ENCODE measurements at regions not wholly inside any gene's neighbourhood (a gene's known extent, or its start where the extent isn't known, plus 50 kb on each side); places are given as distances from the start of the nearest gene placed in this dataset.
"Not testable (repeated sequence)": the region's sequence is repeated elsewhere in the genome, so short reads cannot be mapped to it uniquely, and the experiment has no call there.

- DNase-seq: no peak
Observed at GRCh38 chr5:152527358-152528052, 122.4 kb upstream of the NMUR2 start.

- no peak for DNase-seq
Observed at GRCh38 chr5:152529440-152529839, 124.4 kb upstream of the NMUR2 start.

- no peak for DNase-seq
Observed at GRCh38 chr5:152532714-152533113, 127.6 kb upstream of the NMUR2 start.

GRCh38 chr5:152534641-152535040 is 129.6 kb upstream of the NMUR2 start:
- no peak for DNase-seq

GRCh38 chr5:152542741-152543140 is 137.7 kb upstream of the NMUR2 start:
- no peak for DNase-seq

- DNase-seq: no peak
Observed at GRCh38 chr5:152546493-152546892, 141.4 kb upstream of the NMUR2 start.

GRCh38 chr5:152547202-152547601 is 142.1 kb upstream of the NMUR2 start:
- no peak for DNase-seq

GRCh38 chr5:152549709-152550108 is 144.6 kb upstream of the NMUR2 start:
- no peak for DNase-seq

- no peak for DNase-seq
Observed at GRCh38 chr5:152551061-152551460, 146.0 kb upstream of the NMUR2 start.

- DNase-seq: no peak
Observed at GRCh38 chr5:152556784-152557183, 151.7 kb upstream of the NMUR2 start.

GRCh38 chr5:152560512-152561137 is 155.5 kb upstream of the NMUR2 start:
- peak; percentile 28 for DNase-seq

GRCh38 chr5:152568016-152568415 is 162.9 kb upstream of the NMUR2 start:
- DNase-seq: peak; percentile 20

GRCh38 chr5:152572812-152573211 is 167.7 kb upstream of the NMUR2 start:
- no peak for DNase-seq

- DNase-seq: no peak
Observed at GRCh38 chr5:152584103-152584502, 179.0 kb upstream of the NMUR2 start.

- no peak for DNase-seq
Observed at GRCh38 chr5:152592416-152592815, 187.3 kb upstream of the NMUR2 start.

GRCh38 chr5:152593388-152593787 is 188.3 kb upstream of the NMUR2 start:
- DNase-seq: no peak

- no peak for DNase-seq
Observed at GRCh38 chr5:152595405-152595804, 190.3 kb upstream of the NMUR2 start.

GRCh38 chr5:152599096-152599495 is 194.0 kb upstream of the NMUR2 start:
- no peak for DNase-seq

- no peak for DNase-seq
Observed at GRCh38 chr5:152601806-152602732, 197.0 kb upstream of the NMUR2 start.

GRCh38 chr5:152606050-152606449 is 201.0 kb upstream of the NMUR2 start:
- not testable (repeated sequence) for DNase-seq

GRCh38 chr5:152606776-152607364 is 201.8 kb upstream of the NMUR2 start:
- DNase-seq: no peak

- DNase-seq: no peak
Observed at GRCh38 chr5:152607401-152608160, 202.5 kb upstream of the NMUR2 start.
